GM21737 (cell line): ENCODE measurements at regions not wholly inside any gene's neighbourhood (a gene's known extent, or its start where the extent isn't known, plus 50 kb on each side); places are given as distances from the start of the nearest gene placed in this dataset.

Source experiments
- ATAC-seq: cut with Tn5 transposase; IDR thresholded peaks from one replicate; pipeline ENCODE4 v1.9.1; 2021; ENCODE audit warnings: mild to moderate bottlenecking, moderate library complexity; ENCODE audit not compliant: unreplicated experiment

DNA sequence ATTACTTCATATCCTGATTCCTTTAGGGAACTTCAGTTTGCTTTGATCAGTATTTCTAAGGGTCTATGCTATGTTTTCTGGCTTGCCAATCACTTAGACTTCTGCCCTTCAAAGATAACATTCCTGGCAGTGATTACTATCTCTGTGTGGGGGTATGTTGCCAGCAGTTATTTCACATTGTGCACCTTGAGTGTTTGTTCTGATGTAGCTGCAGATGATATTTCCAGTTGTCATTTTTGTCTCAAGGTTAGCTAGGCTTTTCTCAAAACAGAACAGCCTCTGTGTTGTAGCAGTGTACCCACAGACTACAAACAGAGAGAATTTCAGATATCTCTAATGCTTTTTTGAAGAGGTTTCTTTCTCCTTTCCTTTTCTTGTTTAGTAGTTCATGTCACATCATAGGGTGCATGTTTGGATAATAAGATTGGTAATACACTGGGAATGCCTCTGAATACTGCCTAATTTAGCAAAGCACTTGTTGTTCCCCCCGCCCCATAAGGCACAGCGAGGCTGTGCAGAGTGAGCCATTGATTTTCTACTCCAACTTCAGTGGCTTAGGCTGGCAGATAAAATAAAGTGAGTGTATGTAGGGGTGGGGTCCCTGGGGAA, 134.7 kb upstream of the AGR3 start:
- no peak for ATAC-seq

DNA sequence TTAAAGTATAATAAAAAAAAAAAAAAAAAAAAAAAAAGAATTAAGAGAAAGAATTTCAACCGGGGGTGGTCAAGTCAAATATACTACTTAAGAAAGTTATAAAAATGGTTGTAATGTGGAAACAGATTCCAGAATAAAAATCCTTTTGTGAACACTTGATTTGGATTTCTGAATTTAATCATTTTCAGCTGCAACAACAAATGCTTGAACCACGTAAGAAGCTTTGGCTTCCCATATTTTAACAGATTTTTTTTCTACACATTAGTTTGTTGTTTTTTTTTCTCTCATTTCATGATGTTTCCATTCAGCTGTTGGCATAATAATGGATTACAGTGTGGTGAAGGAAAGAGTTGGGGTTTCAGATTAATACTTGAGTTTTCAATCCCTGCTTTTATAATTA, 137.3 kb upstream of the AGR3 start:
- ATAC-seq: no peak

DNA sequence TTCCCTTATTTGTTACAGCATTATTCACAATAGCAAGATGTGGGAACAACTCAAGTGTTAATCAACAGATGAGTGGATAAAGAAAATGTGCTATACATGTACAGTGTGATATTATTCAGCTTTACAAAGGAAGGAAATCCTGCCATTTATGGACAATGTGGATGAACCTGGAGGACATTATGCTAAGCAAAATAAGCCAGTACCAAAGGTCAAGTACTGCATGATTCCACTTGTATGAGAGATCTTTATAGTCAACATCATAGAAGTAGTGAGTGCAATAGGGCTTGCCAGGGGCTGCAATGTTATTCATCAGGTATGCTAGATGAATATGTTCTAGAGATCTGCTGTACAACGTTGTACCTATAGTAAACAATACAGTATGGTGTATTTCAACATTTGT, 138.5 kb upstream of the AGR3 start:
- no peak for ATAC-seq

DNA sequence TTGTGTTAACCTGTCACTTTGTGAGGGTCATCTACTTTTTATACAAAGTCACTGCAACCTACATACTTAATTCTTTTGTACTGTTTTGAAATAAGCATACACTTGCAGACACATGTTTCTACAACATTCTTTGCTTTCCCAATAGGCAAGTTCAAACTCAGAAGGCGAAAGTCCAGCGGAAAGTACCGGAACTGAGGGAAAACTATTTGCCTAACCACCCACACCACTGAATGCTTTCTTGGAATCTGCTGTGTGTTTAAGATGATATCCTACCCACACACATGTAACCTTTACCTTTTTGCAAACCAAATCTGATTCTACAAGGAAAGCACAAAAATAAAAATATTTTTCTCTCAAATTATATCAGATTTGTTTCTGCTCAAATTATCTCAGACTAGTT, 139.4 kb upstream of the AGR3 start:
- ATAC-seq: no peak

DNA sequence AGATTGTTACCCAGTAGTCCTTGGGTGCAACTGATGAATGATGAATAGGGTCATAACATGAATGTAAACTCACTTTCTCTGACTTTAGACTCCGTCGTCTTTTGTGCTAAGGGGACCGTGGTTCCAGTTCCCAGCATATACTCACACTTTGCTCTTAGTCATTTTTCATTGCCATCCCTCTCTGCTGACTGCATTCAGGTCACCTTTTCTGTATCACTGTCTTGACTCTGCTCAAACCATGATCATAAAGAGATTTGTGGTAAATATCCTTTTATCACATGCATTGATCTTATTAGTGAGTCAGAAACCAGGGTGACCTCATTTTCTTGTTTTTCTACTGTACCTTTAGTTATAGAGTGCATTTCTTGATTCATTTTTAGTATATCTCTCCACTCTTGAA, 141.1 kb upstream of the AGR3 start:
- no peak for ATAC-seq

DNA sequence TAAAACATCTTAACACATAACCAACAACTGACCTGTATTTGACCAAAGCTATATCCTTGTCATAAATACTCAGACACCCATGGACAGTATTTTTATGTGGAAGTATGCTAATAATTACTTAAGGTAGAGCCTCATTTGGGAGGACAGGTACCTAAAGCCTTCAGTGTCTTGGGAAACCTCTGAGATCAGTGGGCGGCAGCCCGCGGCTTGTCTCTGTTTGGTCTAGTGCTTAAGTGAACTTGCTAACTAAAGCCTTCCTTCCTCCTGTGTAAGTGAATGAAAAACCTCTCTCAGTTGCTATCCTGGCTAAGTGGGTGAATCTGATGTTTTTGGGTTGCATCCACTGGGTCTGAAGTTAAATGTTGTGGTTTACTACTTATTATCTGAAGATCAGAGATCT, 144.5 kb upstream of the AGR3 start:
- no peak for ATAC-seq

DNA sequence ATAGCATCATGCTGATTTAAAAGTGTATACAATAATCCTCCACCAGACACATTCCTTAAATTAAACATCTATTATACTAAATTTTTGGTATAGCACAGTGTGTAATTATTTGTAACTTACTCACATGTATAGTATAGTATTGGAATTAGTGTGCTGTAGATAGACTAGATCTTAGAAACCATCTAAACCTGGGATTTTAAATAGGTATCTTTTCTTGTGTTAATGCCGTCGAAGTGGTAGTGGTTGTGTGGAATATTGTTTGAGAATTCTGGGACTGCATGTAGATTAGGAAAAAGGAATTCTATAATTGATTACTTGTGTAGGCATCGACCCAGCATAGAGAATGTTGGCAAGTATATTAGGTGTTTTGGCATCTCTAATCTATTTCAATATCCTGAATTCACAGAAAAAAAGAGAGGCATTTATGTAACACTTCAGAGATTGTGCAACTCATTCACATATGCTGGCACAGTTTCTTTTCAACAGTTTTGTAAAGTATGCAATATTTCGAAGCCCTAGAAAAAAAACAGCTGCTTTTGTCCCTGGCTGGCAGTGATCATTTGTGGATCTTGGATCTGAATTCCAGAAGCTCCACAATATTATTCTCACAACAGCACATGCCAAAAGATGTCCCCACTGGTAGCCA, 145.5 kb upstream of the AGR3 start:
- ATAC-seq: no peak

DNA sequence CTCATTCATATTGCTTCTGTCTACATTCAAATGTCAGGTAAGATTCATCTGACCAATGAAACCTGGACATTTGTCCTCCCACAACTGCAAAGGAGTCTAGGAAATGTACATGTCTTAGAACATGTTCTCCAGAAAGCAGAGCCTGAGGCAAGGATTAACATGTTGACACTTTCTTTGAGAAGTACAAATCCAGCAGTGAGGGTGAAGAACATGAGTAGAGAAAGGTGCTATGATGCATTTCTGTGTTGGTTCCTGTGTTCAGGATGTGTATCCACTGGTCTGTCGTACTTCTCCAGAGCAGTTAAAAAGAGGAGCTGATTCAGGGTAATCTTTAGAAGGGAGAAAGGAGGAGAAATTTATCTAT, 146.0 kb upstream of the AGR3 start:
- no peak for ATAC-seq

DNA sequence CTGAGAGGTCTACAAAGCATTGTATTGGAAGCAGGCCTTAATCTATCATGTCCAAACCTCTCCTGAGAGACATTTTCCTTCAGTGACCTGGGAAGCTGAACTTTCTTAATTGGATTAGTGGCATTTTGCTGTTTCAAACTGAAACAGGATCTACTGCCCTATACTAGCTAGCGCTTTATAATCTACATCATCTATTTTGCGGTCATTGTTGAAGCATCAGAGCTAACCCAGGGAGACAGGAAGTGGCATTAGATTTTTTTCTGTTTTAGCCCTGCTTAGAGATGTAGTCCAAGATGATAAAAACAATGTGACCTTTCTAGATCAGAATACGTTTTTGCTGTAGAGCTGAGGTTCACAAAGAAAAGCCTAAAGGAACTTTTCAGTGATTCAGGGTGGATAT, 147.4 kb upstream of the AGR3 start:
- ATAC-seq: no peak

DNA sequence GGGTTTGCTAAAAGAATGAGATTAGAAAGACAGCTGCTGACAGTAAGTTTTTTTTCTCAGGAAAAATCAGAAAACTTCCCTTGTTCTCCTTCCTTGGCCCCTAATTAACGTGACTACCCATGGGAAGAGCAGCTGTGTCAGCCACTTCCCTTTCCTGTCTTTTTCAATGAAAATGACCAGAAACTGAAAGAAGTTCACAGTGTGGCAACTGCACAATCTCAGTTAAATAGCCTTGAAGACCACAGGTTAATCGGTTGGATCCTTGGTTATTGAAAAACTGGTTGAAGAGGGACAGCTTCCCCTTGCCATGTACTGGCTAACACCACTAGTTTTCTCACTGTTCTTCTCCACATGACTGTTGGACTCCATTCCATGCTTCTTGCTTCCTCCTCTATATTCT, 148.8 kb upstream of the AGR3 start:
- no peak for ATAC-seq

DNA sequence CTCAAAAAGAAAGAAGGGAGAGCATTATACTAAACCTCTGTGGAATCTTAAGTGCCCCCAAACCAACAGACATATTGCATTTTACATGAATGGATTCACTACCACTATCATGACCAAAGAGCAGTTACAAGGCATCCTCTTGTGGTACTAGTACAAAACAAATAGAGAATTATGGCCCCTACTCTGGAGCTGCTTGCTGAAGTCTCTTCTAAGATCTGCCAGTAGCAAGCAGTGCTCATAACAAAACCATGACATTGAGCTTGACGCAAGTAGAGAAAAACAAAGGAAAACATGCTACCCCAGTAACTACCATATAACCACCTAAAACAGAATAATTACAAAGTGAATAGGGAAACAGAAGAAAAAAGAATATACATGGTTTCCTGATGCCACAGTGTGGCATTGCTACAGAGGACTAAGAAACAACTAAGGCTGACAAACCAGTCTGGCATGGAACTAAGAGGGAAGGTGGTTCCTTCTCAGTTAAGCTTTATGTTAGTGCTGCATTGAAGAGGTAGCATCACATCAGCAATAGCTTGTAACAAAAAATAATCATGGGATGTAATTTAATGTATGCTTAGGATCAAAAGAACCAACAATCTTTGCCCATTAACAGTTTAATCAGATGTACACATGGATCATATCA, 150.2 kb upstream of the AGR3 start:
- no peak for ATAC-seq

DNA sequence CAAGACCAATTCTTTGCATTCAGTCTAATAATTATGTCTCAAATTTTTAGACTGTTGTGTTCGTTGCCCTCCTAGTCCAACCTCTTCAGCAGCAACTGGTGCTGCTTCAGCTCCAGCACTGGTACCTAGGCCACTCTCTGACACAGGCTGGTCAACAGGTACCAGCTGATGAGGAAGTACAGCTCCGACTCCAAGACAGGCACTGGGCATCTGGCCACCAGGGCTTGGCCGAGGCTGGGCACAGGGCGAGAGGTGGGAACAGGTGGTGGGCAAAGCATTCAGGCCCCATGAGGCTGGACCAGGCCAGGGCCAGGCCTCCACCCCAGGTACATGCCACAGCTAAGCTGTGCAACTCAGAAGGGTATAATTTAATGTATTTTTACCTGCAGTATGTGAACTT, 151.5 kb upstream of the AGR3 start:
- no peak for ATAC-seq

DNA sequence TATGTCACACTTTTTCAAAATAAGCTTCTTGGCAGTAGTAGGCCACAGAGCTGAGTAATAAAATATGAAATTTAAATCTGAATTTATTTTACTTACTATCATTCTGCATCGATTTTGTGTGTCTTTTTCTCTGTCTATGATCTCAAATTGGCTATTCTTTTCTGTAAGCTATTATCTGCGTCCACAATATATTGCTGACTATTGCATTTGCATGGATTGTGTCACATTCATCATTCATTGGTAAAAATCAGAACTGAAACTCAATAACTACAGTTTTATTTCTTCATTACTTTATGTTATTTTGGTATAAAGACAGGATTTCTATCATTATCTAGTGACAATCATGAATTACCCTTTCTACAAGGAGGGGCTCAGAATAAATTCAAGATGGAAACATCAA, 154.8 kb upstream of the AGR3 start:
- no peak for ATAC-seq

DNA sequence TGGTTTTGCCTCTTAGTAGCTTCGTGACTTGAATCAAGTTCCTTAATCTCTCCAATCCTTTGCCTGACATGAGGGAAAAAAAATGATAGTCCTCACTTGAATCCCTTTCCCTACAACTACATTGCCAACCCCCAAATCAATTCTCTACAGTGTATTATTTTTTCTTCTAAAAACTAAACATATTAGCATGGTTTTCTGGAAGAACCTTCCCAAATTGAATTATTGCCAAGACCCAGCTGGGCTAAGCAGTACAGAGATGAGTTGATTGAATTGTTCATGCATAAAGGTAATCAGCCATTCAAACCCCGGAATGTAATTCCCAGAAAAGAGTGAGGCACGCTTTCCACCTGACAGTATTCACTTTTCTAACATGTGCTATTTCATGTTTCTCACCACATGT, 155.6 kb upstream of the AGR3 start:
- no peak for ATAC-seq

DNA sequence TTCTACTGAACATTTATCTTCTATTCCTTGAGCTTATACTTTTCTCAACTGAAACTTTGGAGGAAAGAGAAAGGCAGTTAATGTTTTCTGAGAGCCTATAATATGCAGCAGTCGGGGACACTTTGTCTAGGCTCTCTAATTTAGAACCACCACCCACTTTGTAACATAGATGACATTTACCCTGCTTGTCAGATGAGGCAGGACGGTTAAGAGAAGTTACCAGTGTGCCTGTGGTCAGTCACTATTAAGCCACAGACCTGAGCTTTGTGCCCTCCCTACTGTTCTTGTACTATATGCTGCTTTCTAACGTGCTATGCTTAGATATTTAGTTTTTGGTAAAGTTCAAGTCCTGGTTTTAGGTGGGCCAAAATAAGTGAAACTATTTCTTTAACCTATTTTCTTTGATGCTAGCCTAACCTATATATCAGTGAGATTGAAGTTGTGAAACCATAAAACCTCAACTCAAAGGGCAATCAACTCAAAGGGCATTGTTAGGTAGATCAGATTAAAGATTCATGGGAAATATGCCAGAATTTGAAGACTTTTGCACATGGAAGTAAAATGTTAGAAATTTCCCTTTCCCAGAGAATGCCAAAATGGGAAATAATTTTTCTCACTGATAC, 156.5 kb upstream of the AGR3 start:
- no peak for ATAC-seq

DNA sequence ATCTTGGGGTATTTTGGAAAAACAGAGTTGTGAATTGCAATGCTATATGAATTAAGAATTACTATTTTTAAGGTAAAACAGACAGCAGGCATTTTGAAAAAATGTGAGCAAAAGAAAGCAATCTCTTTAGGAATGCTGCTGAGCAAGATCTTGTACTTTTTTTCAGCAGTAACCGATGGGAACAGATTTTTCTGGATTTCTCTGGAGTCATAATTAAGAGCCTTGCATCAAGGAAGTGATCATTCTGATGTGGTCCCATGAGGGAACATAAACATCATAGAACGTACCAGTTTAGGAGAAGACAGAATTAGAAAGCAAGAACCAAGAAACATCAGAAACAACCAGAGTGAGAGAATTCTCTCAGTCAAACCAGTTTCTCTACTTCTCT, 157.0 kb upstream of the AGR3 start:
- ATAC-seq: no peak

DNA sequence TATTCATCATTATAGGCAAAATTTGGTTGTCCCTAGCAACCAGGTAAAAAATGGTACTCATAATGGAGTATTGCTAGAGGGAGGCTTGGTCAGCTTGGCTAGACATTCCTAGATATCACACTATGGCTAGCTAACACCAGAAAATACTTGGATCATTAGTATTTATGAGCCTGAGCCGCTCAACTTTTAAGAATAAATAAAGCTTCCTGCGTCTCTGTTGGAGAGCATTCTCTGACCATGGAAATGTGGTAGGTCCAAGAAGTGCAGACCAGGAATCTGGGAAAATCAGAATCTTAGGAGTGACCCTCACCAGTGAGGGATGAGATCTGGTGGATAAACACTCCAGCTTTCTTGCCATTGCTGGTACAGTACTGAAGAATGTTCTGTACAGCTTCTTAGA, 157.6 kb upstream of the AGR3 start:
- ATAC-seq: no peak

DNA sequence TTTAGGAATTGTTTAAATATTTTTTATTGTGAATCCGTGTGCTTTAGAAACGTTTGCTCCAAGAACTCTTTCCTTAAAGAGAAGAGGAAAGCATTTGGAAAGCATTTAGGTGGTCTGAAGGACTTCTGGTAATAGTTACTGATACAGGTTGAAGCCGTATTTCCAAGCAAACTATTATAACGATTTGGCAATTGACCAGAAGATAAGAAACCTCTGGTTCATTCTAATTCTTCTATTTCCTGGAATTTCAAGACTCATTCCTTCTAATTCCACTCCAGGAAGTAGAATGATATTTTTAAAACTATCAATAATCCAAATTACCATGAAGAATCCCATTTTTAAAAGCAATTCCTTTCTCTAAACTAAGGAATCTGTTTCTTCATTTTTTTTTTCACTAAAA, 158.9 kb upstream of the AGR3 start:
- ATAC-seq: no peak

DNA sequence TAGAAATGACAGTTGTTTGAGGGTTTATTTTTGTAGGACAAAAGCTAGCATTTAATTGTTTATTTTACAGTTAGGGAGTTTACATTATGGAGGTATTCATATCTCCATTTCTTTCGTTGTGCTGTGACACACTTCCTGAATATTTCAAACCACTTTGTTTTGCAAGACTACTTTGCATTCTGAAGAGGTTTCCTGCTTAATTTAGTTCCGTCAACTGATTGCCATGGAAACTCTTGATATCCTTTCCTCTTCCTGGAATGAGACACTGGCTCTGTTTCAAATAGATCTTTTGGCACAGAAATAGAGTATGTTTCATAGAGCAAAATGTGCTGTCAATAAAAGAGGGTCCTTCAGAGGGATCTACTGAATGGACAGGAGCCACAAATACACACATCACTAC, 159.5 kb upstream of the AGR3 start:
- no peak for ATAC-seq

DNA sequence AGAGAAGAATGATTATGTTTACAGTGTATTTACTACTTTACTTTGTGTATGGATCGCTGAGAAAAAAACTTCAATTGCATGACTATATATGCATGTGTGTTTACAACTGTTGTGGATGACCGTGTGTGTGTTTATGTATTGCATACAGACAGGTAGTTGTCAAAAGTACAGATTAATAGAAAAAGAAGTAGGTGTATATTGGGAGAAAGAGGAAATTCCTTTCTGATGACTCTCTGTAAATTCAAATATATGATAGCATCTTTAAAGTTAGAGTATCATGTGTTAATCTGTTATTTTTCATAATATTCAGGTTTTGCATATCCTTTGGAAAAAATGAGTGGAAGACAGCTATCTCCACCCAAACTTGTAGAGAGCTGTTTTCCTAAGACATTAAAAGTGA, 160.4 kb upstream of the AGR3 start:
- ATAC-seq: no peak

DNA sequence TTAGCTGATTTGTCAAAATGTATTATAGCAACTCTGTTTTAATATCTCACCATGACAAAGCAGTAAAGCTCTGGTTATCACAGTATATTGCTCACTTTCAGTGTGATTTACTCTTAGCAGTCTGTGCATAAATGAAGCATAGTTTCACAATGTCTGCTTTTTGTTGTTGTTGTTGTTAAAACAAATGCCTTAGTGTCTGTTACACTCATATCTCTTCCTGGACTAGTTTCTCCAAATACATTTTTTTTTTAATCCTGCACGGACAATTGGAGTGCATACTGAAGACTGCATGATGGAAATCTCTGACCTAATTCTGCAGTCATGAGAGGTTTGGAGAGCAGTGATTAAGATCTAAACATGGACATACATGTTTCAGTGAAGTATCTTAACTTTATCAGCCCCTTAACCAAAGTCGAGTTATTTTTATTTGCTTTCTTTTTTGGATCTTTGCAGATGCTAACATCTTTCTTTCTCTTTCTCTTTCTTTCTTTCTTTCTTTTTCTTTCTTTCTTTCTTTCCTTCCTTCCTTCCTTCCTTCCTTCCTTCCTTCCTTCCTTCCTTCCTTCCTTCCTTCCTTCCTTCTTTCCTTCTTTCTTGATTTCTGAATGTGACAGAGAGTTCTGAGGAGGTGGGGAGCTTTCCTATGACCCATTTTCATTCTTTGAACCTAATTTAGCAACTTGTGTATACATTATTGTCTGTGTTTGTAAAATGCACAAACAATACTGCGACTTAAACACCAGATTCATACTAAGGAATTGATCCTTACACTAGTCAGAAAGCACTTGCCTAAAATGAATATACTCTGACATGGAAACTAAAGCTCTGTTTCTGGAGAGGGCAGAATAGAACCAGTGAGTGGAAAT, 161.5 kb upstream of the AGR3 start:
- no peak for ATAC-seq
